ENCODE measurements at regions not wholly inside any gene's neighbourhood (a gene's known extent, or its start where the extent isn't known, plus 50 kb on each side); places are given as distances from the start of the nearest gene placed in this dataset.

- TF ChIP-seq, protein P1, sequence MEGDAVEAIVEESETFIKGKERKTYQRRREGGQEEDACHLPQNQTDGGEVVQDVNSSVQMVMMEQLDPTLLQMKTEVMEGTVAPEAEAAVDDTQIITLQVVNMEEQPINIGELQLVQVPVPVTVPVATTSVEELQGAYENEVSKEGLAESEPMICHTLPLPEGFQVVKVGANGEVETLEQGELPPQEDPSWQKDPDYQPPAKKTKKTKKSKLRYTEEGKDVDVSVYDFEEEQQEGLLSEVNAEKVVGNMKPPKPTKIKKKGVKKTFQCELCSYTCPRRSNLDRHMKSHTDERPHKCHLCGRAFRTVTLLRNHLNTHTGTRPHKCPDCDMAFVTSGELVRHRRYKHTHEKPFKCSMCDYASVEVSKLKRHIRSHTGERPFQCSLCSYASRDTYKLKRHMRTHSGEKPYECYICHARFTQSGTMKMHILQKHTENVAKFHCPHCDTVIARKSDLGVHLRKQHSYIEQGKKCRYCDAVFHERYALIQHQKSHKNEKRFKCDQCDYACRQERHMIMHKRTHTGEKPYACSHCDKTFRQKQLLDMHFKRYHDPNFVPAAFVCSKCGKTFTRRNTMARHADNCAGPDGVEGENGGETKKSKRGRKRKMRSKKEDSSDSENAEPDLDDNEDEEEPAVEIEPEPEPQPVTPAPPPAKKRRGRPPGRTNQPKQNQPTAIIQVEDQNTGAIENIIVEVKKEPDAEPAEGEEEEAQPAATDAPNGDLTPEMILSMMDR (IDR thresholded peaks at IDR 0.05; ENCODE audit: control insufficient read depth, extremely low read depth, insufficient read depth) = no peak
- H3K4me3 ChIP-seq (ENCODE audit: low read depth, low read length) = no peak overlapping the region
- no peak for DNase-seq (ENCODE audit: low read depth)
Measured at GRCh38 chr6:141218583-141218982, 914.1 kb upstream of the GJE1 start.

DNA sequence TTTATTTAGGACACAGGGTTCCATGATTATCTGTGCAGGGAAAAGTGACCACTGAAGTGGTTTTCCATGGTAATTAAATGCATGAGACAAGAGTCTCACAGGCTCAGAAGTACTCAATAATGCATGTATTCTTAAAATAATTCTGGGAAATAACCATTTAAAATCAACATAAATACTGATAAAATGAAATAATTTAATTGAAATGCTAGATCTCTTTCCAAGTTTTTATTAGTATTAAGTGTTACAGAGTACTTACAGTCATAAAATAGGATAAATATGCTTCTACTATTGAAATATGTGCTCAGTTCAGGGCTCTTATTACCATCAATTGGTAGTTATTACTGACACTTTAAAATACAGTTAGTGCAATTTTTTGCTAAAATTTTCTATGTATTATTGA lies 916.0 kb upstream of the GJE1 start:
- TF ChIP-seq, protein P1 (IDR thresholded peaks at IDR 0.05; ENCODE audit: control insufficient read depth, extremely low read depth, insufficient read depth) = no peak
- DNase-seq (ENCODE audit: low read depth) = no peak
- no peak overlapping the region for H3K4me3 ChIP-seq (ENCODE audit: low read depth, low read length)

- no peak for DNase-seq (ENCODE audit: low read depth)
- H3K4me3 ChIP-seq (ENCODE audit: low read depth, low read length) = no peak overlapping the region
- TF ChIP-seq, protein P1 (IDR thresholded peaks at IDR 0.05; ENCODE audit: control insufficient read depth, extremely low read depth, insufficient read depth) = no peak
Measured at GRCh38 chr6:141212296-141212695, 920.4 kb upstream of the GJE1 start.

DNA sequence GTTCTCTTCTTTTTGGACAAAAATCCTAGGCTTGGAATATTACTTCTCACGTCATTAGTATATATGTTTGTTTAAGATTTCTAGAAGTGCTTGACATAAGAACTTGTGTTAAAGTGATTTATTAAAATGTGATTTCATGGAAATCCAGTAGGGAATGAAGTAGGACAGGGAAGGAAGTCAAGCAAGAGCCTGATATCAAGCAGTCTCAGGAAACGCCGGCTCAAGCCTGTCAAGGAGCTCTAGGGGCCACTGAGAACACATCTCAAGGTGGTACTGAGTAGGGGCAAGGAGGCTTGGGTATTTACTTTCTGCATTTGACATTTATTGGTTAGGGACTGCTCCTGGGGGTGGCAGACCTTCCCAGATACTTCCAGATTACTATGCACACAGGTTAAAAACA lies 920.9 kb upstream of the GJE1 start:
- TF ChIP-seq, protein P1 (IDR thresholded peaks at IDR 0.05; ENCODE audit: control insufficient read depth, extremely low read depth, insufficient read depth) = no peak
- no peak for DNase-seq (ENCODE audit: low read depth)
- no peak overlapping the region for H3K4me3 ChIP-seq (ENCODE audit: low read depth, low read length)

- no peak overlapping the region for H3K4me3 ChIP-seq (ENCODE audit: low read depth, low read length)
- TF ChIP-seq, protein P1 (IDR thresholded peaks at IDR 0.05; ENCODE audit: control insufficient read depth, extremely low read depth, insufficient read depth) = no peak
- no peak for DNase-seq (ENCODE audit: low read depth)
Measured at GRCh38 chr6:141210901-141211300, 921.8 kb upstream of the GJE1 start.

GRCh38 chr6:141209890-141210289 lies 922.8 kb upstream of the GJE1 start:
- H3K4me3 ChIP-seq (ENCODE audit: low read depth, low read length) = no peak overlapping the region
- TF ChIP-seq, protein P1 (IDR thresholded peaks at IDR 0.05; ENCODE audit: control insufficient read depth, extremely low read depth, insufficient read depth) = no peak
- DNase-seq (ENCODE audit: low read depth) = no peak

- no peak overlapping the region for H3K4me3 ChIP-seq (ENCODE audit: low read depth, low read length)
- TF ChIP-seq, protein P1 (IDR thresholded peaks at IDR 0.05; ENCODE audit: control insufficient read depth, extremely low read depth, insufficient read depth) = no peak
- no peak for DNase-seq (ENCODE audit: low read depth)
Measured at GRCh38 chr6:141208101-141208500, 924.6 kb upstream of the GJE1 start.
